Astrocyte (in vitro differentiated cells and primary cell): ENCODE measurements at regions not wholly inside any gene's neighbourhood (a gene's known extent, or its start where the extent isn't known, plus 50 kb on each side); places are given as distances from the start of the nearest gene placed in this dataset.

Experiments used
- DNase-seq: peaks from one replicate; pipeline ENCODE4 v3.0.0-alpha.2; 2010; ENCODE audit warnings: low read depth
- FAIRE-seq: peaks from 2 replicates; lab custom pipeline; 2011; peaks lifted over from hg19 to GRCh38; lab: Jason Lieb, UNC
- H2AFZ ChIP-seq: 2 replicates; pipeline ENCODE4 v1.6.0; 2012; ENCODE audit warnings: low read depth, low read length, inconsistent platforms
- H3K27ac ChIP-seq: 2 replicates; pipeline ENCODE4 v1.5.1; 2011; ENCODE audit warnings: low read depth, low read length, inconsistent platforms
- H3K27me3 ChIP-seq: 2 replicates; pipeline ENCODE4 v1.6.0; 2011; ENCODE audit warnings: low read length, inconsistent platforms; ENCODE audit not compliant: insufficient read depth
- H3K36me3 ChIP-seq: 2 replicates; pipeline ENCODE4 v1.5.1; 2011; ENCODE audit warnings: low read length, inconsistent platforms; ENCODE audit not compliant: insufficient read depth
- H3K4me1 ChIP-seq: 2 replicates; pipeline ENCODE4 v1.5.1; 2011; ENCODE audit warnings: low read length, inconsistent platforms; ENCODE audit not compliant: insufficient read depth
- H3K4me2 ChIP-seq: 2 replicates; pipeline ENCODE4 v1.6.0; 2012; ENCODE audit warnings: low read length, inconsistent platforms
- H3K4me3 ChIP-seq: 2 replicates; pipeline ENCODE4 v1.5.1; 2011; ENCODE audit warnings: low read depth, mild to moderate bottlenecking, low read length, inconsistent platforms; ENCODE audit not compliant: insufficient read depth
- H3K79me2 ChIP-seq: 2 replicates; pipeline ENCODE4 v1.6.0; 2012; ENCODE audit warnings: mild to moderate bottlenecking, low read length, inconsistent platforms; ENCODE audit not compliant: insufficient read depth
- H3K9ac ChIP-seq: 2 replicates; pipeline ENCODE4 v1.6.0; 2012; ENCODE audit warnings: mild to moderate bottlenecking, low read length, inconsistent platforms
- H3K9me3 ChIP-seq: 2 replicates; pipeline ENCODE4 v1.5.1; 2012; ENCODE audit warnings: low read depth, mild to moderate bottlenecking, low read length, inconsistent platforms; ENCODE audit not compliant: insufficient read depth
- H4K20me1 ChIP-seq: 2 replicates; pipeline ENCODE4 v1.6.0; 2012; ENCODE audit warnings: low read length, inconsistent platforms; ENCODE audit not compliant: insufficient read depth
- H3K27ac Mint-ChIP-seq: one replicate; pipeline ENCODE4 v1.8.0; 2021; ENCODE audit warnings: mild to moderate bottlenecking, mixed read lengths; ENCODE audit not compliant: unreplicated experiment
- H3K27me3 Mint-ChIP-seq: one replicate; pipeline ENCODE4 v1.8.0; 2021; ENCODE audit warnings: low read depth, mixed read lengths; ENCODE audit not compliant: unreplicated experiment
- H3K36me3 Mint-ChIP-seq: one replicate; pipeline ENCODE4 v1.8.0; 2021; ENCODE audit warnings: low read depth, mixed read lengths; ENCODE audit not compliant: unreplicated experiment
- H3K4me1 Mint-ChIP-seq: one replicate; pipeline ENCODE4 v1.8.0; 2021; ENCODE audit warnings: low read depth, mixed read lengths; ENCODE audit not compliant: unreplicated experiment
- H3K4me3 Mint-ChIP-seq: one replicate; pipeline ENCODE4 v1.8.0; 2021; ENCODE audit warnings: mild to moderate bottlenecking, moderate library complexity, mixed read lengths; ENCODE audit not compliant: unreplicated experiment
- H3K9me3 Mint-ChIP-seq: one replicate; pipeline ENCODE4 v1.8.0; 2021; ENCODE audit warnings: mild to moderate bottlenecking, mixed read lengths; ENCODE audit not compliant: unreplicated experiment
- CTCF ChIP-seq: IDR thresholded peaks from 2 replicates; pipeline ENCODE4 v1.5.1; 2011; ENCODE audit warnings: low read depth, mild to moderate bottlenecking, inconsistent platforms, low read length, moderate library complexity; ENCODE audit not compliant: insufficient read depth
- EZH2 ChIP-seq: IDR thresholded peaks from 2 replicates; pipeline ENCODE4 v1.6.1; 2012; ENCODE audit warnings: mild to moderate bottlenecking, low read length, inconsistent platforms; ENCODE audit not compliant: insufficient read depth

GRCh38 chrX:51836823-51837222 is 56.6 kb upstream of the MAGED1 start:
- TF ChIP-seq EZH2 (no peak), CTCF (no peak)
- Mint-ChIP-seq H3K27ac (no peak overlapping the region), H3K4me3 (no peak overlapping the region), H3K4me1 (peaks cover 8% of the 10 kb centered on the region), H3K9me3 (no peaks in the 10 kb centered on the region), H3K36me3 (peaks cover 3% of the 10 kb centered on the region), H3K27me3 (no peaks in the 10 kb centered on the region)
- Histone ChIP-seq H3K9me3 (no peaks in the 10 kb centered on the region), H3K4me2 (no peak overlapping the region), H3K36me3 (no peaks in the 10 kb centered on the region), H3K79me2 (no peaks in the 10 kb centered on the region), H3K27ac (no peak overlapping the region), H3K9ac (no peak overlapping the region), H2AFZ (no peak overlapping the region), H3K4me1 (no peaks in the 10 kb centered on the region), H4K20me1 (peaks cover 8% of the 10 kb centered on the region), H3K4me3 (no peak overlapping the region), H3K27me3 (no peaks in the 10 kb centered on the region)
- DNase-seq, result no peak
- FAIRE-seq, result no peak

GRCh38 chrX:51837451-51837850 is 56.0 kb upstream of the MAGED1 start:
- H3K4me1 Mint-ChIP-seq, result peaks cover 8% of the 10 kb centered on the region
- H3K9ac ChIP-seq, result no peak overlapping the region
- H3K27me3 ChIP-seq, result no peaks in the 10 kb centered on the region
- no peaks in the 10 kb centered on the region for H3K36me3 Mint-ChIP-seq
- no peak overlapping the region for H2AFZ ChIP-seq
- DNase-seq (no peak), FAIRE-seq (peak; percentile 50)
- no peak overlapping the region for H3K27ac Mint-ChIP-seq
- no peak for TF ChIP-seq CTCF
- TF ChIP-seq EZH2, result no peak
- no peak overlapping the region for H3K4me3 Mint-ChIP-seq
- no peaks in the 10 kb centered on the region for H3K79me2 ChIP-seq
- no peak overlapping the region for H3K4me3 ChIP-seq
- no peaks in the 10 kb centered on the region for H3K27me3 Mint-ChIP-seq
- no peak overlapping the region for H3K4me2 ChIP-seq
- no peaks in the 10 kb centered on the region for H3K9me3 ChIP-seq
- no peaks in the 10 kb centered on the region for H3K36me3 ChIP-seq
- H4K20me1 ChIP-seq, result peaks cover 8% of the 10 kb centered on the region
- H3K9me3 Mint-ChIP-seq, result no peaks in the 10 kb centered on the region
- no peaks in the 10 kb centered on the region for H3K4me1 ChIP-seq
- H3K27ac ChIP-seq, result no peak overlapping the region

GRCh38 chrX:51837921-51838320 is 55.5 kb upstream of the MAGED1 start:
- no peaks in the 10 kb centered on the region for H3K9me3 ChIP-seq
- no peak for TF ChIP-seq CTCF
- TF ChIP-seq EZH2, result no peak
- Mint-ChIP-seq H3K27me3 (no peaks in the 10 kb centered on the region), H3K36me3 (no peaks in the 10 kb centered on the region), H3K4me1 (peaks cover 8% of the 10 kb centered on the region), H3K9me3 (no peaks in the 10 kb centered on the region), H3K4me3 (no peak overlapping the region), H3K27ac (no peak overlapping the region)
- H3K4me3 ChIP-seq, result no peak overlapping the region
- no peaks in the 10 kb centered on the region for H3K4me1 ChIP-seq
- DNase-seq (peak; percentile 29), FAIRE-seq (no peak)
- no peaks in the 10 kb centered on the region for H3K36me3 ChIP-seq
- no peak overlapping the region for H2AFZ ChIP-seq
- peaks cover 8% of the 10 kb centered on the region for H4K20me1 ChIP-seq
- H3K79me2 ChIP-seq, result no peaks in the 10 kb centered on the region
- no peaks in the 10 kb centered on the region for H3K27me3 ChIP-seq
- H3K4me2 ChIP-seq, result no peak overlapping the region
- H3K27ac ChIP-seq, result no peak overlapping the region
- H3K9ac ChIP-seq, result no peak overlapping the region
